Breast epithelium (tissue), 4 donors: ENCODE measurements at regions not wholly inside any gene's neighbourhood (a gene's known extent, or its start where the extent isn't known, plus 50 kb on each side); places are given as distances from the start of the nearest gene placed in this dataset.
"Not testable (repeated sequence)": the region's sequence is repeated elsewhere in the genome, so short reads cannot be mapped to it uniquely, and the experiment has no call there.

ENCODE experiments used
- DNase-seq, 2 donors: peaks; one replicate each; pipeline ENCODE4 v3.0.0-alpha.2; 2019; ENCODE audit warnings: low spot score in 2 of 2
- H3K27ac ChIP-seq, 2 donors: fragments of 200-600 bp; sonication (generic) in 1 of 2; one replicate each; pipeline ENCODE4 v1.5.1; 2016 to 2019; ENCODE audit warnings: mild to moderate bottlenecking in 1 of 2
- H3K27me3 ChIP-seq, 2 donors: fragments of 200-600 bp; sonication (generic) in 1 of 2; one replicate each; pipeline versions ENCODE4 v1.5.1 to v1.6.0; 2017 to 2019; ENCODE audit warnings: control low read depth in 1 of 2, mild to moderate bottlenecking in 1 of 2
- H3K36me3 ChIP-seq: fragments of 200-600 bp; one replicate; pipeline ENCODE4 v1.5.1; 2019
- H3K4me1 ChIP-seq, 2 donors: fragments of 200-600 bp; sonication (generic); one replicate each; pipeline ENCODE4 v1.5.1; 2016 to 2019; ENCODE audit warnings: control low read depth in 1 of 2
- H3K4me3 ChIP-seq, 3 donors: fragments of 200-600 bp; sonication (generic); 1 replicate in 2 of 3; 2 replicates in 1 of 3; pipeline ENCODE4 v1.5.1; 2016 to 2019; ENCODE audit warnings: mild to moderate bottlenecking in 3 of 3, moderate library complexity in 2 of 3
- H3K9me3 ChIP-seq, 2 donors: fragments of 200-600 bp; sonication (generic) in 1 of 2; one replicate each; pipeline ENCODE4 v1.5.1; 2016 to 2019; ENCODE audit warnings: control low read depth in 1 of 2
- CTCF ChIP-seq, 3 donors: fragments of 450-650 bp; IDR thresholded peaks; one replicate each; pipeline ENCODE4 v1.5.1; 2016 to 2017; ENCODE audit warnings: antibody characterized with exemption in 3 of 3, mild to moderate bottlenecking in 3 of 3, moderate library complexity in 3 of 3
- POLR2A ChIP-seq: fragments of 450-650 bp; IDR thresholded peaks from one replicate; pipeline ENCODE4 v1.6.1; 2016; ENCODE audit warnings: antibody characterized with exemption, mild to moderate bottlenecking, moderate library complexity
- POLR2AphosphoS5 ChIP-seq, 3 donors: sonication (generic); formaldehyde crosslinking; IDR thresholded peaks; one replicate each; pipeline ENCODE4 v1.6.1; 2017; ENCODE audit warnings: antibody characterized with exemption in 3 of 3
- intact Hi-C: fragments of 100-400 bp; cut with DNase I; formaldehyde crosslinking; loops from one replicate; pipeline ENCODE4 v1.15.1; 2023; ENCODE audit warnings: low total_unique reads

- TF ChIP-seq CTCF (IDR thresholded peaks at IDR 0.05) = no peak
- no peak for TF ChIP-seq POLR2A
- no peak for TF ChIP-seq POLR2AphosphoS5 (IDR thresholded peaks at IDR 0.05)
- H3K27ac ChIP-seq = no peak overlapping the region
- H3K27me3 ChIP-seq = no peaks in the 10 kb centered on the region
- no peaks in the 10 kb centered on the region for H3K9me3 ChIP-seq
- no peak overlapping the region for H3K4me3 ChIP-seq
- DNase-seq = no peak
- no peaks in the 10 kb centered on the region for H3K4me1 ChIP-seq
- intact Hi-C loops = no loop called here
- no peaks in the 10 kb centered on the region for H3K36me3 ChIP-seq
Measured at GRCh38 chr2:94725543-94725942, 145.7 kb upstream of the TEKT4 start.

- H3K4me1 ChIP-seq, H3K27me3 ChIP-seq, H3K9me3 ChIP-seq, H3K27ac ChIP-seq, H3K36me3 ChIP-seq, intact Hi-C loops, DNase-seq, H3K4me3 ChIP-seq: not testable (repeated sequence)
Measured at GRCh38 chr2:94735536-94735935, 135.7 kb upstream of the TEKT4 start.

- H3K36me3 ChIP-seq, H3K9me3 ChIP-seq, H3K27ac ChIP-seq, H3K27me3 ChIP-seq, H3K4me3 ChIP-seq, H3K4me1 ChIP-seq, DNase-seq, intact Hi-C loops: not testable (repeated sequence)
Measured at GRCh38 chr2:94737145-94737544, 134.1 kb upstream of the TEKT4 start.

- H3K9me3 ChIP-seq, intact Hi-C loops, H3K36me3 ChIP-seq, H3K4me1 ChIP-seq, H3K27ac ChIP-seq, H3K4me3 ChIP-seq, DNase-seq, H3K27me3 ChIP-seq: not testable (repeated sequence)
Measured at GRCh38 chr2:94737736-94738342, 133.4 kb upstream of the TEKT4 start.

GRCh38 chr2:94753466-94753998 lies 117.7 kb upstream of the TEKT4 start:
- DNase-seq = no peak
- TF ChIP-seq POLR2A (no peak), POLR2AphosphoS5 (IDR thresholded peaks at IDR 0.05) (no peak), CTCF (IDR thresholded peaks at IDR 0.05) (no peak)
- H3K4me1 ChIP-seq = no peaks in the 10 kb centered on the region

GRCh38 chr2:94758546-94758945 lies 112.7 kb upstream of the TEKT4 start:
- no peaks in the 10 kb centered on the region for H3K36me3 ChIP-seq
- no peaks in the 10 kb centered on the region for H3K4me1 ChIP-seq
- H3K4me3 ChIP-seq = no peak overlapping the region
- no peaks in the 10 kb centered on the region for H3K27me3 ChIP-seq
- H3K9me3 ChIP-seq = no peaks in the 10 kb centered on the region
- no peak for DNase-seq
- intact Hi-C loops = no loop called here
- TF ChIP-seq POLR2AphosphoS5 (IDR thresholded peaks at IDR 0.05) (no peak), CTCF (IDR thresholded peaks at IDR 0.05) (no peak), POLR2A (no peak)
- H3K27ac ChIP-seq = no peak overlapping the region

More at GRCh38 chr2:94753466-94753998, 117.7 kb upstream of the TEKT4 start:
- H3K27me3 ChIP-seq = no peaks in the 10 kb centered on the region
- no peaks in the 10 kb centered on the region for H3K36me3 ChIP-seq
- no peak overlapping the region for H3K4me3 ChIP-seq
- intact Hi-C loops = no loop called here
- no peak overlapping the region for H3K27ac ChIP-seq
- no peaks in the 10 kb centered on the region for H3K9me3 ChIP-seq

GRCh38 chr2:94759211-94759610 lies 112.0 kb upstream of the TEKT4 start:
- Histone ChIP-seq H3K27ac (no peak overlapping the region), H3K4me3 (no peak overlapping the region), H3K36me3 (no peaks in the 10 kb centered on the region), H3K27me3 (no peaks in the 10 kb centered on the region), H3K9me3 (no peaks in the 10 kb centered on the region), H3K4me1 (no peaks in the 10 kb centered on the region)
- no peak for DNase-seq
- intact Hi-C loops = no loop called here
- no peak for TF ChIP-seq POLR2A
- TF ChIP-seq POLR2AphosphoS5 (IDR thresholded peaks at IDR 0.05) = no peak
- no peak for TF ChIP-seq CTCF (IDR thresholded peaks at IDR 0.05)
